ENCODE measurements at regions not wholly inside any gene's neighbourhood (a gene's known extent, or its start where the extent isn't known, plus 50 kb on each side); places are given as distances from the start of the nearest gene placed in this dataset.

- no peak overlapping the region for H3K27ac ChIP-seq (ENCODE audit: low read depth, low read length)
- no peak overlapping the region for H3K4me3 ChIP-seq (ENCODE audit: low read depth in 1 of 5, low read length in 5 of 5)
- no peaks in the 10 kb centered on the region for H3K36me3 ChIP-seq (ENCODE audit: control insufficient read depth in 5 of 5, insufficient read depth in 5 of 5, low read length in 5 of 5)
- no peak overlapping the region for H3K9ac ChIP-seq (ENCODE audit: low read length in 5 of 5)
- H3K4me1 ChIP-seq (ENCODE audit: control insufficient read depth in 5 of 5, insufficient read depth in 5 of 5, low read length in 5 of 5) = peaks cover 0 to 19% (median 6%) of the 10 kb centered on the region in 5 donors
- H3K9me3 ChIP-seq (ENCODE audit: control insufficient read depth in 5 of 5, low read length in 5 of 5) = no peaks in the 10 kb centered on the region
- no peaks in the 10 kb centered on the region for H3K27me3 ChIP-seq (ENCODE audit: control insufficient read depth in 5 of 5, insufficient read depth in 4 of 5, low read length in 5 of 5)
Measured at GRCh38 chr5:68838157-68838718, 255.6 kb upstream of the SLC30A5 start.

GRCh38 chr5:68839019-68839552 is 254.7 kb upstream of the SLC30A5 start:
- Histone ChIP-seq H3K9me3 (ENCODE audit: control insufficient read depth in 5 of 5, low read length in 5 of 5) (no peaks in the 10 kb centered on the region), H3K4me3 (ENCODE audit: low read depth in 1 of 5, low read length in 5 of 5) (no peak overlapping the region), H3K4me1 (ENCODE audit: control insufficient read depth in 5 of 5, insufficient read depth in 5 of 5, low read length in 5 of 5) (peaks cover 0 to 19% (median 6%) of the 10 kb centered on the region in 5 donors), H3K9ac (ENCODE audit: low read length in 5 of 5) (no peak overlapping the region), H3K36me3 (ENCODE audit: control insufficient read depth in 5 of 5, insufficient read depth in 5 of 5, low read length in 5 of 5) (no peaks in the 10 kb centered on the region), H3K27ac (ENCODE audit: low read depth, low read length) (no peak overlapping the region), H3K27me3 (ENCODE audit: control insufficient read depth in 5 of 5, insufficient read depth in 4 of 5, low read length in 5 of 5) (no peaks in the 10 kb centered on the region)

- Histone ChIP-seq H3K9me3 (ENCODE audit: control insufficient read depth in 5 of 5, low read length in 5 of 5) (no peaks in the 10 kb centered on the region), H3K36me3 (ENCODE audit: control insufficient read depth in 5 of 5, insufficient read depth in 5 of 5, low read length in 5 of 5) (no peaks in the 10 kb centered on the region), H3K27me3 (ENCODE audit: control insufficient read depth in 5 of 5, insufficient read depth in 4 of 5, low read length in 5 of 5) (no peaks in the 10 kb centered on the region), H3K9ac (ENCODE audit: low read length in 5 of 5) (no peak overlapping the region), H3K27ac (ENCODE audit: low read depth, low read length) (no peak overlapping the region), H3K4me1 (ENCODE audit: control insufficient read depth in 5 of 5, insufficient read depth in 5 of 5, low read length in 5 of 5) (peaks cover 0 to 9% (median 0%) of the 10 kb centered on the region in 5 donors), H3K4me3 (ENCODE audit: low read depth in 1 of 5, low read length in 5 of 5) (no peak overlapping the region)
Measured at GRCh38 chr5:68843624-68844364, 250.0 kb upstream of the SLC30A5 start.

GRCh38 chr5:68845131-68845530 is 248.7 kb upstream of the SLC30A5 start:
- H3K9me3 ChIP-seq (ENCODE audit: control insufficient read depth in 5 of 5, low read length in 5 of 5) = no peaks in the 10 kb centered on the region
- H3K36me3 ChIP-seq (ENCODE audit: control insufficient read depth in 5 of 5, insufficient read depth in 5 of 5, low read length in 5 of 5) = no peaks in the 10 kb centered on the region
- H3K27me3 ChIP-seq (ENCODE audit: control insufficient read depth in 5 of 5, insufficient read depth in 4 of 5, low read length in 5 of 5) = no peaks in the 10 kb centered on the region
- no peak overlapping the region for H3K9ac ChIP-seq (ENCODE audit: low read length in 5 of 5)
- no peak overlapping the region for H3K27ac ChIP-seq (ENCODE audit: low read depth, low read length)
- peaks cover 0 to 9% (median 0%) of the 10 kb centered on the region in 5 donors for H3K4me1 ChIP-seq (ENCODE audit: control insufficient read depth in 5 of 5, insufficient read depth in 5 of 5, low read length in 5 of 5)
- H3K4me3 ChIP-seq (ENCODE audit: low read depth in 1 of 5, low read length in 5 of 5) = no peak overlapping the region

GRCh38 chr5:68846828-68847227 is 247.0 kb upstream of the SLC30A5 start:
- no peak overlapping the region for H3K27ac ChIP-seq (ENCODE audit: low read depth, low read length)
- H3K27me3 ChIP-seq (ENCODE audit: control insufficient read depth in 5 of 5, insufficient read depth in 4 of 5, low read length in 5 of 5) = no peaks in the 10 kb centered on the region
- no peaks in the 10 kb centered on the region for H3K36me3 ChIP-seq (ENCODE audit: control insufficient read depth in 5 of 5, insufficient read depth in 5 of 5, low read length in 5 of 5)
- H3K9me3 ChIP-seq (ENCODE audit: control insufficient read depth in 5 of 5, low read length in 5 of 5) = peaks cover 0 to 3% (median 0%) of the 10 kb centered on the region in 5 donors
- no peak overlapping the region for H3K4me3 ChIP-seq (ENCODE audit: low read depth in 1 of 5, low read length in 5 of 5)
- H3K9ac ChIP-seq (ENCODE audit: low read length in 5 of 5) = no peak overlapping the region
- H3K4me1 ChIP-seq (ENCODE audit: control insufficient read depth in 5 of 5, insufficient read depth in 5 of 5, low read length in 5 of 5) = peaks cover 0 to 9% (median 0%) of the 10 kb centered on the region in 5 donors

GRCh38 chr5:68848091-68848490 is 245.7 kb upstream of the SLC30A5 start:
- H3K27me3 ChIP-seq (ENCODE audit: control insufficient read depth in 5 of 5, insufficient read depth in 4 of 5, low read length in 5 of 5) = no peaks in the 10 kb centered on the region
- H3K9me3 ChIP-seq (ENCODE audit: control insufficient read depth in 5 of 5, low read length in 5 of 5) = peaks cover 0 to 9% (median 0%) of the 10 kb centered on the region in 5 donors
- no peak overlapping the region for H3K9ac ChIP-seq (ENCODE audit: low read length in 5 of 5)
- no peak overlapping the region for H3K27ac ChIP-seq (ENCODE audit: low read depth, low read length)
- peaks cover 0 to 9% (median 0%) of the 10 kb centered on the region in 5 donors for H3K4me1 ChIP-seq (ENCODE audit: control insufficient read depth in 5 of 5, insufficient read depth in 5 of 5, low read length in 5 of 5)
- no peak overlapping the region for H3K4me3 ChIP-seq (ENCODE audit: low read depth in 1 of 5, low read length in 5 of 5)
- no peaks in the 10 kb centered on the region for H3K36me3 ChIP-seq (ENCODE audit: control insufficient read depth in 5 of 5, insufficient read depth in 5 of 5, low read length in 5 of 5)

GRCh38 chr5:68849103-68849502 is 244.7 kb upstream of the SLC30A5 start:
- no peaks in the 10 kb centered on the region for H3K27me3 ChIP-seq (ENCODE audit: control insufficient read depth in 5 of 5, insufficient read depth in 4 of 5, low read length in 5 of 5)
- H3K9ac ChIP-seq (ENCODE audit: low read length in 5 of 5) = no peak overlapping the region
- peaks cover 0 to 9% (median 0%) of the 10 kb centered on the region in 5 donors for H3K9me3 ChIP-seq (ENCODE audit: control insufficient read depth in 5 of 5, low read length in 5 of 5)
- H3K4me1 ChIP-seq (ENCODE audit: control insufficient read depth in 5 of 5, insufficient read depth in 5 of 5, low read length in 5 of 5) = peaks cover 0 to 9% (median 0%) of the 10 kb centered on the region in 5 donors
- no peaks in the 10 kb centered on the region for H3K36me3 ChIP-seq (ENCODE audit: control insufficient read depth in 5 of 5, insufficient read depth in 5 of 5, low read length in 5 of 5)
- no peak overlapping the region for H3K27ac ChIP-seq (ENCODE audit: low read depth, low read length)
- no peak overlapping the region for H3K4me3 ChIP-seq (ENCODE audit: low read depth in 1 of 5, low read length in 5 of 5)

- Histone ChIP-seq H3K9me3 (ENCODE audit: control insufficient read depth in 5 of 5, low read length in 5 of 5) (peaks cover 0 to 9% (median 0%) of the 10 kb centered on the region in 5 donors), H3K36me3 (ENCODE audit: control insufficient read depth in 5 of 5, insufficient read depth in 5 of 5, low read length in 5 of 5) (no peaks in the 10 kb centered on the region), H3K27ac (ENCODE audit: low read depth, low read length) (no peak overlapping the region), H3K4me3 (ENCODE audit: low read depth in 1 of 5, low read length in 5 of 5) (no peak overlapping the region), H3K9ac (ENCODE audit: low read length in 5 of 5) (no peak overlapping the region), H3K4me1 (ENCODE audit: control insufficient read depth in 5 of 5, insufficient read depth in 5 of 5, low read length in 5 of 5) (peaks cover 0 to 9% (median 0%) of the 10 kb centered on the region in 5 donors), H3K27me3 (ENCODE audit: control insufficient read depth in 5 of 5, insufficient read depth in 4 of 5, low read length in 5 of 5) (no peaks in the 10 kb centered on the region)
Measured at GRCh38 chr5:68849906-68850305, 243.9 kb upstream of the SLC30A5 start.

GRCh38 chr5:68861099-68861498 is 232.7 kb upstream of the SLC30A5 start:
- H3K36me3 ChIP-seq (ENCODE audit: control insufficient read depth in 5 of 5, insufficient read depth in 5 of 5, low read length in 5 of 5) = no peaks in the 10 kb centered on the region
- H3K4me1 ChIP-seq (ENCODE audit: control insufficient read depth in 5 of 5, insufficient read depth in 5 of 5, low read length in 5 of 5) = no peaks in the 10 kb centered on the region
- H3K9ac ChIP-seq (ENCODE audit: low read length in 5 of 5) = no peak overlapping the region
- no peak overlapping the region for H3K4me3 ChIP-seq (ENCODE audit: low read depth in 1 of 5, low read length in 5 of 5)
- peaks cover 0 to 7% (median 3%) of the 10 kb centered on the region in 5 donors for H3K9me3 ChIP-seq (ENCODE audit: control insufficient read depth in 5 of 5, low read length in 5 of 5)
- no peak overlapping the region for H3K27ac ChIP-seq (ENCODE audit: low read depth, low read length)
- no peaks in the 10 kb centered on the region for H3K27me3 ChIP-seq (ENCODE audit: control insufficient read depth in 5 of 5, insufficient read depth in 4 of 5, low read length in 5 of 5)

GRCh38 chr5:68862560-68862959 is 231.3 kb upstream of the SLC30A5 start:
- Histone ChIP-seq H3K27me3 (ENCODE audit: control insufficient read depth in 5 of 5, insufficient read depth in 4 of 5, low read length in 5 of 5) (no peaks in the 10 kb centered on the region), H3K4me1 (ENCODE audit: control insufficient read depth in 5 of 5, insufficient read depth in 5 of 5, low read length in 5 of 5) (no peaks in the 10 kb centered on the region), H3K36me3 (ENCODE audit: control insufficient read depth in 5 of 5, insufficient read depth in 5 of 5, low read length in 5 of 5) (no peaks in the 10 kb centered on the region), H3K9ac (ENCODE audit: low read length in 5 of 5) (no peak overlapping the region), H3K9me3 (ENCODE audit: control insufficient read depth in 5 of 5, low read length in 5 of 5) (peaks cover 0 to 7% (median 3%) of the 10 kb centered on the region in 5 donors), H3K27ac (ENCODE audit: low read depth, low read length) (no peak overlapping the region), H3K4me3 (ENCODE audit: low read depth in 1 of 5, low read length in 5 of 5) (no peak overlapping the region)

All from subcutaneous abdominal adipose tissue (tissue), 5 donors.